HG03139 (cell line): ENCODE measurements at regions not wholly inside any gene's neighbourhood (a gene's known extent, or its start where the extent isn't known, plus 50 kb on each side); places are given as distances from the start of the nearest gene placed in this dataset.

ENCODE experiments used
- ATAC-seq: cut with Tn5 transposase; IDR thresholded peaks from one replicate; pipeline ENCODE4 v1.9.1; 2021; ENCODE audit not compliant: unreplicated experiment

DNA sequence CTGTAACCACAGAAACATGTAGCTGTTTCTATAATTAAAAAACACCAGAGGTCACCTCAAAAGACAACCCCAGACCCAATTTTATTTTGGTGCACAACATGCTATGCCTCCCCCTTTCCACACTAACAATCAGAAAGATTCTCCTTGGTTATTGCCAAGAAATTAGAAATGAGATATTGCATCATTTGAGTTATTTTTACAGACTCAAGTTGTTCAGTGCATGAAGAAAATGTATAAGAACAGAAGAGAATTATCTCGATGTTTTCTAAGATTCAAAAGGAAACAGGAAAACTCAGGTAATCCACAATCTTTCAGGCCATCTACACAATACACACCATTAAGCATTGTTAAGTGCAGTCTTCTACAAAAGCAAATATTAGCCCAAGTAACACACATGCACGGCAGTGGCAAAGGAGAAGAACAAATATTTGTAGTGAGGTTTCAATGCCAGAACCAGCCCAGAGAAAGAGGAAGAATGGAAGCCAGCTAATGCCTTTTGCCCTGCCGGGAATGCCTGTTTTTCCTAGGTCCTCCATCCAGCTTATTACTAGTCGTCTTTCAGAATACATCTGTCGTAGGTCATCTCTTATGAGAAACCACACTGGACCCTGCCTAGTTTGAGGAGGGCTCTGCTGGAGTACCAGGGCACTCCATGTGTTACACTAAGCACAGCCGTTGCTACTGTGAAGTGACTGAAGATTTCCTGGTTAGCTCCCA lies 67.6 kb upstream of the C1GALT1 start:
- ATAC-seq = no peak

- no peak for ATAC-seq
Measured at GRCh38 chr7:7117935-7118586, 64.3 kb upstream of the C1GALT1 start.

- ATAC-seq = no peak
Measured at GRCh38 chr7:7118822-7119221, 63.5 kb upstream of the C1GALT1 start.

GRCh38 chr7:7119729-7120128 lies 62.6 kb upstream of the C1GALT1 start:
- ATAC-seq = no peak

- no peak for ATAC-seq
Measured at GRCh38 chr7:7122033-7122478, 60.3 kb upstream of the C1GALT1 start.

- ATAC-seq = no peak
Measured at GRCh38 chr7:7122701-7123281, 59.6 kb upstream of the C1GALT1 start.

DNA sequence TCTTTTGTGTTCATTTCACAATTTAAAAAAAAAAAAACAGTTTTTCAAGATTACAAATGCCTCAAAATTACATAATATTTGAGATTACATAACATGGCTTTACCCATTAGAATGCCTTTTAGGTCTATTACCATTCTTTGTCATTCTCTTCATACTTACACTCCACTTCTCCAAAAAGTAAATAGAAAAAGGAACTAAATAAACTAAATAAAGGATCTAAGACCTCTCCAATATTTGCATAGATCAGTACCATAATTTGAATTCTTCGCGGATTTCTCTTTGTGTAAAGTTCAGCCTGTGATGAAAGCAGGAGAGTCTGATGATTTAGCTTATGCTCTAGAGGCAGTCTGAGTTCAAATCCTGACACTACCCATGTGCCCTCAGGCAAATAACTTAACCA lies 56.4 kb upstream of the C1GALT1 start:
- ATAC-seq = no peak

GRCh38 chr7:7127773-7128172 lies 54.6 kb upstream of the C1GALT1 start:
- no peak for ATAC-seq

DNA sequence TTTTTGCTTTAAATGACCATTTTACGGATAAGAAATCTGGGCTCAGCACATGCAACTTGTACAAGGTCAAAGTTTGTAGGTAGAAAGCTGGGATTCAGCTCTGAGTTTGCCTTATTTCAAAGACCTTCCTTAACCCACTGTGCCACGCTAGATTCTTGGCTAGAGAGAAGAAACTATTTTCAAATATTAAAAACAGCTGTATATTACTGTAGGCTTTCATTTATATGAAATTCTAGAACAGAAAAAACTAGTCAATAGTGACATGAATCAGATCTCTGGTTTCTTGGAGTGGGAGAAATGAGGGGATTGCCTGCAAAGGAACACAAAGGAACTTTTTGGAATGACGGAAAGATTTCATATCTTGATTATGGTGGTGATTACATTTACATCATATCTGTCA lies 53.0 kb upstream of the C1GALT1 start:
- no peak for ATAC-seq

- no peak for ATAC-seq
Measured at GRCh38 chr7:7131273-7131672, 51.1 kb upstream of the C1GALT1 start.
